Neural cell (in vitro differentiated cells): ENCODE measurements at regions not wholly inside any gene's neighbourhood (a gene's known extent, or its start where the extent isn't known, plus 50 kb on each side); places are given as distances from the start of the nearest gene placed in this dataset.

Experiments
- CTCF ChIP-seq: fragments of 450-650 bp; IDR thresholded peaks from 2 replicates; pipeline ENCODE4 v1.5.1; 2014; ENCODE audit warnings: antibody characterized with exemption, mild to moderate bottlenecking, moderate library complexity; ENCODE audit not compliant: poor library complexity, severe bottlenecking
- EP300 ChIP-seq: fragments of 450-650 bp; conservative IDR thresholded peaks from 2 replicates; pipeline ENCODE4 v1.6.1; 2014; ENCODE audit warnings: antibody characterized with exemption, mild to moderate bottlenecking, moderate library complexity; ENCODE audit not compliant: poor library complexity, severe bottlenecking
- EZH2 ChIP-seq: fragments of 200-600, 300-800 bp; shearing (Covaris generic), sonication (generic); IDR thresholded peaks from 2 replicates; pipeline ENCODE4 v1.6.1; 2014; ENCODE audit warnings: antibody characterized with exemption, low read length, borderline replicate concordance, mild to moderate bottlenecking; ENCODE audit not compliant: insufficient read depth, poor library complexity, severe bottlenecking
- MXI1 ChIP-seq: fragments of 450-650 bp; conservative IDR thresholded peaks from 2 replicates; pipeline ENCODE4 v1.6.1; 2014; ENCODE audit warnings: antibody characterized with exemption, mild to moderate bottlenecking; ENCODE audit not compliant: poor library complexity, severe bottlenecking
- POLR2AphosphoS5 ChIP-seq: IDR thresholded peaks from 2 replicates; pipeline ENCODE4 v1.6.1; 2012
- RAD21 ChIP-seq: fragments of 450-650 bp; conservative IDR thresholded peaks from 2 replicates; pipeline ENCODE4 v1.6.1; 2014; ENCODE audit warnings: antibody characterized with exemption, mild to moderate bottlenecking, moderate library complexity
- REST ChIP-seq: IDR thresholded peaks from 2 replicates; pipeline ENCODE4 v1.6.1; 2012; ENCODE audit warnings: borderline replicate concordance
- TAF1 ChIP-seq: IDR thresholded peaks from 2 replicates; pipeline ENCODE4 v1.6.1; 2012; ENCODE audit warnings: low read depth

GRCh38 chr20:40305303-40305702, 383.7 kb downstream of the MAFB start:
- no peak for TF ChIP-seq POLR2AphosphoS5
- no peak for TF ChIP-seq EP300
- no peak for TF ChIP-seq CTCF
- no peak for TF ChIP-seq TAF1
- no peak for TF ChIP-seq REST
- TF ChIP-seq RAD21: no peak
- no peak for TF ChIP-seq MXI1
- TF ChIP-seq EZH2: no peak
